Peyer's patch (tissue), 4 donors: ENCODE measurements at regions not wholly inside any gene's neighbourhood (a gene's known extent, or its start where the extent isn't known, plus 50 kb on each side); places are given as distances from the start of the nearest gene placed in this dataset.

Source experiments
- POLR2A ChIP-seq, 2 donors: fragments of 450-650 bp; IDR thresholded peaks; one replicate each; pipeline ENCODE4 v1.5.1; 2017; ENCODE audit warnings: antibody characterized with exemption in 2 of 2, mild to moderate bottlenecking in 2 of 2, moderate library complexity in 2 of 2
- TF ChIP-seq, protein P1 (sequence below), 6 experiments: fragments of 450-650 bp in 4 of 6; fragments of 200-600 bp in 2 of 6; sonication (generic) in 1 of 6; IDR thresholded peaks; one replicate each; pipeline ENCODE4 v1.5.1; 2017 to 2019; ENCODE audit warnings: antibody characterized with exemption in 6 of 6, mild to moderate bottlenecking in 3 of 6, moderate library complexity in 1 of 6

GRCh38 chr13:52938065-52938464, 89.6 kb upstream of the PCDH8 start:
- TF ChIP-seq POLR2A (IDR thresholded peaks at IDR 0.05), result no peak
- TF ChIP-seq, protein P1, sequence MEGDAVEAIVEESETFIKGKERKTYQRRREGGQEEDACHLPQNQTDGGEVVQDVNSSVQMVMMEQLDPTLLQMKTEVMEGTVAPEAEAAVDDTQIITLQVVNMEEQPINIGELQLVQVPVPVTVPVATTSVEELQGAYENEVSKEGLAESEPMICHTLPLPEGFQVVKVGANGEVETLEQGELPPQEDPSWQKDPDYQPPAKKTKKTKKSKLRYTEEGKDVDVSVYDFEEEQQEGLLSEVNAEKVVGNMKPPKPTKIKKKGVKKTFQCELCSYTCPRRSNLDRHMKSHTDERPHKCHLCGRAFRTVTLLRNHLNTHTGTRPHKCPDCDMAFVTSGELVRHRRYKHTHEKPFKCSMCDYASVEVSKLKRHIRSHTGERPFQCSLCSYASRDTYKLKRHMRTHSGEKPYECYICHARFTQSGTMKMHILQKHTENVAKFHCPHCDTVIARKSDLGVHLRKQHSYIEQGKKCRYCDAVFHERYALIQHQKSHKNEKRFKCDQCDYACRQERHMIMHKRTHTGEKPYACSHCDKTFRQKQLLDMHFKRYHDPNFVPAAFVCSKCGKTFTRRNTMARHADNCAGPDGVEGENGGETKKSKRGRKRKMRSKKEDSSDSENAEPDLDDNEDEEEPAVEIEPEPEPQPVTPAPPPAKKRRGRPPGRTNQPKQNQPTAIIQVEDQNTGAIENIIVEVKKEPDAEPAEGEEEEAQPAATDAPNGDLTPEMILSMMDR (IDR thresholded peaks at IDR 0.05), result no peak
